A673 (cell line): ENCODE measurements at regions not wholly inside any gene's neighbourhood (a gene's known extent, or its start where the extent isn't known, plus 50 kb on each side); places are given as distances from the start of the nearest gene placed in this dataset.

Experiments
- CTCF ChIP-seq: fragments of 300-800, 200-600 bp; sonication (generic); conservative IDR thresholded peaks from 2 replicates; pipeline ENCODE4 v1.5.1; 2017; ENCODE audit warnings: low read depth, mild to moderate bottlenecking, antibody characterized with exemption, low read length, moderate library complexity, mixed read lengths
- EZH2 ChIP-seq: fragments of 200-600 bp; sonication (generic); IDR thresholded peaks from 2 replicates; pipeline ENCODE4 v1.6.1; 2017; ENCODE audit warnings: borderline replicate concordance, low read depth, mild to moderate bottlenecking, mixed read lengths, antibody characterized with exemption, low read length; ENCODE audit not compliant: poor library complexity, severe bottlenecking

- TF ChIP-seq CTCF (no peak), EZH2 (no peak)
These were observed 150.6 kb upstream of the AGAP1 start for GRCh38 chr2:235343156-235343774.
